ENCODE measurements at regions not wholly inside any gene's neighbourhood (a gene's known extent, or its start where the extent isn't known, plus 50 kb on each side); places are given as distances from the start of the nearest gene placed in this dataset.

- no peak for TF ChIP-seq POLR2AphosphoS5 (IDR thresholded peaks at IDR 0.05; ENCODE audit: low read depth, low read length)
- no peak for TF ChIP-seq FOXP2 (optimal IDR thresholded peaks at IDR 0.05; ENCODE audit: borderline replicate concordance, extremely low read depth, extremely low read length, insufficient read depth)
- no peak for TF ChIP-seq TAF1 (IDR thresholded peaks at IDR 0.05; ENCODE audit: borderline replicate concordance, insufficient read depth, low read length)
These were observed 793.3 kb downstream of the SEMA5A start for GRCh38 chr5:8752595-8752994.

GRCh38 chr5:8756498-8757084, 789.3 kb downstream of the SEMA5A start:
- TF ChIP-seq FOXP2 (optimal IDR thresholded peaks at IDR 0.05; ENCODE audit: borderline replicate concordance, extremely low read depth, extremely low read length, insufficient read depth): no peak
- no peak for TF ChIP-seq TAF1 (IDR thresholded peaks at IDR 0.05; ENCODE audit: borderline replicate concordance, insufficient read depth, low read length)
- no peak for TF ChIP-seq POLR2AphosphoS5 (IDR thresholded peaks at IDR 0.05; ENCODE audit: low read depth, low read length)
- TF ChIP-seq SIN3A (IDR thresholded peaks at IDR 0.05; ENCODE audit: borderline replicate concordance, insufficient read depth, low read length): no peak
- no peak for TF ChIP-seq REST (IDR thresholded peaks at IDR 0.05; ENCODE audit: insufficient read depth in 1 of 2, low read depth in 2 of 2, low read length in 2 of 2)

GRCh38 chr5:8765886-8766285, 780.0 kb downstream of the SEMA5A start:
- no peak for TF ChIP-seq REST (IDR thresholded peaks at IDR 0.05; ENCODE audit: insufficient read depth in 1 of 2, low read depth in 2 of 2, low read length in 2 of 2)
- no peak for TF ChIP-seq POLR2AphosphoS5 (IDR thresholded peaks at IDR 0.05; ENCODE audit: low read depth, low read length)
- TF ChIP-seq TAF1 (IDR thresholded peaks at IDR 0.05; ENCODE audit: borderline replicate concordance, insufficient read depth, low read length): no peak
- TF ChIP-seq FOXP2 (optimal IDR thresholded peaks at IDR 0.05; ENCODE audit: borderline replicate concordance, extremely low read depth, extremely low read length, insufficient read depth): no peak
- no peak for TF ChIP-seq SIN3A (IDR thresholded peaks at IDR 0.05; ENCODE audit: borderline replicate concordance, insufficient read depth, low read length)

DNA sequence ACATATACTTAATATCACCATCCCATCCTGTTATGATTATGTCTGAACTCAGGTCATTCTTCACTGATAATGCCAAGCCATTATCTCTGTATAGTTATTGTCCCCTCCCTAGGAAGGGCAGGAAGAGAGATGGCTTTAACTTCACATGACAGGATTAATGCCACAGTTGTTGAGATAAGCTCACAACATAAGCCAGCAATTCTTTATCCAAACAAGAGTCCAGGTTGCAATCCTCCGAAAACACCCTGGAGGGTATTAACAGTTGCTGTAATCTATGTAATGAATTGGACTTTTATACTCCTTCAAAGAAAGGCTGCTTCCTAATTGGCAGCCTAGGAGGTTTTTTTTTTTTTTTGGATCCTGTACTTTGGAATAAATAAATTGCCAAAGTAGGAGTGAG, 779.4 kb downstream of the SEMA5A start:
- TF ChIP-seq POLR2AphosphoS5 (IDR thresholded peaks at IDR 0.05; ENCODE audit: low read depth, low read length) (no peak), REST (IDR thresholded peaks at IDR 0.05; ENCODE audit: insufficient read depth in 1 of 2, low read depth in 2 of 2, low read length in 2 of 2) (no peak), TAF1 (IDR thresholded peaks at IDR 0.05; ENCODE audit: borderline replicate concordance, insufficient read depth, low read length) (no peak), SIN3A (IDR thresholded peaks at IDR 0.05; ENCODE audit: borderline replicate concordance, insufficient read depth, low read length) (no peak), FOXP2 (optimal IDR thresholded peaks at IDR 0.05; ENCODE audit: borderline replicate concordance, extremely low read depth, extremely low read length, insufficient read depth) (no peak)

DNA sequence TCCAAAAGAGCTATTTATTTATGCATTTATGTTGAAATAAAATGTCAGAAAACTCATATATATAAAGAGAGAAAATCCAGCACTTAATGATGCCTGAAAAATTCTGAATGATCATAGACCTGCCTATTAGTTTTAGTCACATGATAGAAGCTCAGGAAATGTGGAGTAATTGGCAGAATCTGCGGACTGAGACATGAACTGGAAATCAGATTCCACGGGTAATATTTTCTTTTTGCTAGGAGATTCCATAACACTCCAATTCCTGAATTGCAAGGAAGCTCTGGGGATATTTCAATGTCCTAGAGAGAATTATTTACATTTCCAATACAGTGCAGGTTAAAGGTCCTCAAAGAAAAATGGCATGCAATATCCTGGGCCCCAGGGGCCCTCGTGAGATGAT, 778.8 kb downstream of the SEMA5A start:
- TF ChIP-seq POLR2AphosphoS5 (IDR thresholded peaks at IDR 0.05; ENCODE audit: low read depth, low read length) (no peak), REST (IDR thresholded peaks at IDR 0.05; ENCODE audit: insufficient read depth in 1 of 2, low read depth in 2 of 2, low read length in 2 of 2) (no peak), FOXP2 (optimal IDR thresholded peaks at IDR 0.05; ENCODE audit: borderline replicate concordance, extremely low read depth, extremely low read length, insufficient read depth) (no peak)

Measured in PFSK-1 (cell line).